Right lobe of liver (tissue), 4 donors: ENCODE measurements at regions not wholly inside any gene's neighbourhood (a gene's known extent, or its start where the extent isn't known, plus 50 kb on each side); places are given as distances from the start of the nearest gene placed in this dataset.

ENCODE experiments used
- POLR2A ChIP-seq: fragments of 450-650 bp; IDR thresholded peaks from one replicate; pipeline ENCODE4 v1.6.1; 2017; ENCODE audit warnings: antibody characterized with exemption, mild to moderate bottlenecking
- TF ChIP-seq, protein P1 (sequence below), 4 donors: fragments of 200-600 bp in 3 of 4; fragments of 450-650 bp in 1 of 4; IDR thresholded peaks; one replicate each; pipeline versions ENCODE4 v1.5.1 to v1.8.0; 2016 to 2022; ENCODE audit warnings: antibody characterized with exemption in 4 of 4, mild to moderate bottlenecking in 2 of 4
- donor health status: DM: no; HTN: no; CAD: no.
- donor health status: DM: no; HTN: no; CAD: no.
- donor health status: DM: no; HTN: yes; CAD: no.

DNA sequence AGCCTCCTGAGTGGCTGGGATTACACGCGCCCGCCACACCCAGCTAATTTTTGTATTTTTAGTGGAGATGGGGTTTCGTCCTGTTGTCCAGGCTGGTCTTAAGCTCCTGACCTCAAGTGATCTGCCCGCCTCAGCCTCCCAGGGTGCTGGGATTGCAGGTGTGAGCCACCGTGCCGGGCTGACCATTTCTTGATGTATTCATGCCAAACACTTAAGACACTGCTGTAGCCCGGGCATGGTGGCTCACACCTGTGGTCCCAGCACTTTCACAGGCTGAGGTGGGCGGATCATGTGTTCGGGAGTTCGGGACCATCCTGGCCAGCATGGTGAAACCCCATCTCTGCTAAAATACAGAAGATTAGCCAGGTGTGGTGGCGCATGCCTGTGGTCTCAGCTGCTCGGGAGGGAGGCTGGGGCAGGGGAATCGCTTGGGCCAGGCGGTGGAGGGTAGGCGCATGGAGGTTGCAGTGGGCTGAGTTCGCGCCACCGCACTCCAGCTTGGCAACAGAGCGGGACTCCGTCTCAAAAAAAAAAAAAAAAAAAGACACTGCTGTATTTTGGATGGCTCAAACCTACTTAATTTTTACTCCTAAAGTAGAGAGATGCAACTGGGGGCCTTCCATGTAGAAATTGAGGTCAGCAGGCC lies 140.8 kb downstream of the NUP35 start:
- TF ChIP-seq POLR2A: no peak
- TF ChIP-seq, protein P1, sequence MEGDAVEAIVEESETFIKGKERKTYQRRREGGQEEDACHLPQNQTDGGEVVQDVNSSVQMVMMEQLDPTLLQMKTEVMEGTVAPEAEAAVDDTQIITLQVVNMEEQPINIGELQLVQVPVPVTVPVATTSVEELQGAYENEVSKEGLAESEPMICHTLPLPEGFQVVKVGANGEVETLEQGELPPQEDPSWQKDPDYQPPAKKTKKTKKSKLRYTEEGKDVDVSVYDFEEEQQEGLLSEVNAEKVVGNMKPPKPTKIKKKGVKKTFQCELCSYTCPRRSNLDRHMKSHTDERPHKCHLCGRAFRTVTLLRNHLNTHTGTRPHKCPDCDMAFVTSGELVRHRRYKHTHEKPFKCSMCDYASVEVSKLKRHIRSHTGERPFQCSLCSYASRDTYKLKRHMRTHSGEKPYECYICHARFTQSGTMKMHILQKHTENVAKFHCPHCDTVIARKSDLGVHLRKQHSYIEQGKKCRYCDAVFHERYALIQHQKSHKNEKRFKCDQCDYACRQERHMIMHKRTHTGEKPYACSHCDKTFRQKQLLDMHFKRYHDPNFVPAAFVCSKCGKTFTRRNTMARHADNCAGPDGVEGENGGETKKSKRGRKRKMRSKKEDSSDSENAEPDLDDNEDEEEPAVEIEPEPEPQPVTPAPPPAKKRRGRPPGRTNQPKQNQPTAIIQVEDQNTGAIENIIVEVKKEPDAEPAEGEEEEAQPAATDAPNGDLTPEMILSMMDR (IDR thresholded peaks at IDR 0.05): no peak
